ENCODE measurements at regions not wholly inside any gene's neighbourhood (a gene's known extent, or its start where the extent isn't known, plus 50 kb on each side); places are given as distances from the start of the nearest gene placed in this dataset.

DNA sequence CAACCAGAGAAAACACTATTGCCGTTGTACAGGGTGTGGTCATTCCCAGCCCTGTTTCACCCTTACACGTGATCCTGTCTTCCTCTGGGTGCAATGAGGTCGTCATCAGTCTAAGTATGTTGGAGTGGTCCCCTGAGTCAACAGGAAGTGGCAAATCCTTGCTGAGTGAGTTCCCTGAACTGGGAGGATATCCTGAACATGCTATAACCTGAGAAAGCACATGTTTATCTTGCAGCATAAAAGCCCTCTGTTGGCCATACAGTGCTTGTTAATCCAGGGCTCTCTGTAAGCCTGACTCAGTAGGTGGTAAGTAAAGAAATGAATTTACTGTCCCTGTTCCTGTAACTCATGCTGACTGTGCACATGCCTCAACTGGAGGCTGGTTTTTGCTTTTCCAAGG is 477.8 kb upstream of the RGMA start (continued):
- TF ChIP-seq, protein P1, sequence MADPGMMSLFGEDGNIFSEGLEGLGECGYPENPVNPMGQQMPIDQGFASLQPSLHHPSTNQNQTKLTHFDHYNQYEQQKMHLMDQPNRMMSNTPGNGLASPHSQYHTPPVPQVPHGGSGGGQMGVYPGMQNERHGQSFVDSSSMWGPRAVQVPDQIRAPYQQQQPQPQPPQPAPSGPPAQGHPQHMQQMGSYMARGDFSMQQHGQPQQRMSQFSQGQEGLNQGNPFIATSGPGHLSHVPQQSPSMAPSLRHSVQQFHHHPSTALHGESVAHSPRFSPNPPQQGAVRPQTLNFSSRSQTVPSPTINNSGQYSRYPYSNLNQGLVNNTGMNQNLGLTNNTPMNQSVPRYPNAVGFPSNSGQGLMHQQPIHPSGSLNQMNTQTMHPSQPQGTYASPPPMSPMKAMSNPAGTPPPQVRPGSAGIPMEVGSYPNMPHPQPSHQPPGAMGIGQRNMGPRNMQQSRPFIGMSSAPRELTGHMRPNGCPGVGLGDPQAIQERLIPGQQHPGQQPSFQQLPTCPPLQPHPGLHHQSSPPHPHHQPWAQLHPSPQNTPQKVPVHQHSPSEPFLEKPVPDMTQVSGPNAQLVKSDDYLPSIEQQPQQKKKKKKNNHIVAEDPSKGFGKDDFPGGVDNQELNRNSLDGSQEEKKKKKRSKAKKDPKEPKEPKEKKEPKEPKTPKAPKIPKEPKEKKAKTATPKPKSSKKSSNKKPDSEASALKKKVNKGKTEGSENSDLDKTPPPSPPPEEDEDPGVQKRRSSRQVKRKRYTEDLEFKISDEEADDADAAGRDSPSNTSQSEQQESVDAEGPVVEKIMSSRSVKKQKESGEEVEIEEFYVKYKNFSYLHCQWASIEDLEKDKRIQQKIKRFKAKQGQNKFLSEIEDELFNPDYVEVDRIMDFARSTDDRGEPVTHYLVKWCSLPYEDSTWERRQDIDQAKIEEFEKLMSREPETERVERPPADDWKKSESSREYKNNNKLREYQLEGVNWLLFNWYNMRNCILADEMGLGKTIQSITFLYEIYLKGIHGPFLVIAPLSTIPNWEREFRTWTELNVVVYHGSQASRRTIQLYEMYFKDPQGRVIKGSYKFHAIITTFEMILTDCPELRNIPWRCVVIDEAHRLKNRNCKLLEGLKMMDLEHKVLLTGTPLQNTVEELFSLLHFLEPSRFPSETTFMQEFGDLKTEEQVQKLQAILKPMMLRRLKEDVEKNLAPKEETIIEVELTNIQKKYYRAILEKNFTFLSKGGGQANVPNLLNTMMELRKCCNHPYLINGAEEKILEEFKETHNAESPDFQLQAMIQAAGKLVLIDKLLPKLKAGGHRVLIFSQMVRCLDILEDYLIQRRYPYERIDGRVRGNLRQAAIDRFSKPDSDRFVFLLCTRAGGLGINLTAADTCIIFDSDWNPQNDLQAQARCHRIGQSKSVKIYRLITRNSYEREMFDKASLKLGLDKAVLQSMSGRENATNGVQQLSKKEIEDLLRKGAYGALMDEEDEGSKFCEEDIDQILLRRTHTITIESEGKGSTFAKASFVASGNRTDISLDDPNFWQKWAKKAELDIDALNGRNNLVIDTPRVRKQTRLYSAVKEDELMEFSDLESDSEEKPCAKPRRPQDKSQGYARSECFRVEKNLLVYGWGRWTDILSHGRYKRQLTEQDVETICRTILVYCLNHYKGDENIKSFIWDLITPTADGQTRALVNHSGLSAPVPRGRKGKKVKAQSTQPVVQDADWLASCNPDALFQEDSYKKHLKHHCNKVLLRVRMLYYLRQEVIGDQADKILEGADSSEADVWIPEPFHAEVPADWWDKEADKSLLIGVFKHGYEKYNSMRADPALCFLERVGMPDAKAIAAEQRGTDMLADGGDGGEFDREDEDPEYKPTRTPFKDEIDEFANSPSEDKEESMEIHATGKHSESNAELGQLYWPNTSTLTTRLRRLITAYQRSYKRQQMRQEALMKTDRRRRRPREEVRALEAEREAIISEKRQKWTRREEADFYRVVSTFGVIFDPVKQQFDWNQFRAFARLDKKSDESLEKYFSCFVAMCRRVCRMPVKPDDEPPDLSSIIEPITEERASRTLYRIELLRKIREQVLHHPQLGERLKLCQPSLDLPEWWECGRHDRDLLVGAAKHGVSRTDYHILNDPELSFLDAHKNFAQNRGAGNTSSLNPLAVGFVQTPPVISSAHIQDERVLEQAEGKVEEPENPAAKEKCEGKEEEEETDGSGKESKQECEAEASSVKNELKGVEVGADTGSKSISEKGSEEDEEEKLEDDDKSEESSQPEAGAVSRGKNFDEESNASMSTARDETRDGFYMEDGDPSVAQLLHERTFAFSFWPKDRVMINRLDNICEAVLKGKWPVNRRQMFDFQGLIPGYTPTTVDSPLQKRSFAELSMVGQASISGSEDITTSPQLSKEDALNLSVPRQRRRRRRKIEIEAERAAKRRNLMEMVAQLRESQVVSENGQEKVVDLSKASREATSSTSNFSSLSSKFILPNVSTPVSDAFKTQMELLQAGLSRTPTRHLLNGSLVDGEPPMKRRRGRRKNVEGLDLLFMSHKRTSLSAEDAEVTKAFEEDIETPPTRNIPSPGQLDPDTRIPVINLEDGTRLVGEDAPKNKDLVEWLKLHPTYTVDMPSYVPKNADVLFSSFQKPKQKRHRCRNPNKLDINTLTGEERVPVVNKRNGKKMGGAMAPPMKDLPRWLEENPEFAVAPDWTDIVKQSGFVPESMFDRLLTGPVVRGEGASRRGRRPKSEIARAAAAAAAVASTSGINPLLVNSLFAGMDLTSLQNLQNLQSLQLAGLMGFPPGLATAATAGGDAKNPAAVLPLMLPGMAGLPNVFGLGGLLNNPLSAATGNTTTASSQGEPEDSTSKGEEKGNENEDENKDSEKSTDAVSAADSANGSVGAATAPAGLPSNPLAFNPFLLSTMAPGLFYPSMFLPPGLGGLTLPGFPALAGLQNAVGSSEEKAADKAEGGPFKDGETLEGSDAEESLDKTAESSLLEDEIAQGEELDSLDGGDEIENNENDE (IDR thresholded peaks at IDR 0.05; ENCODE audit: insufficient replicate concordance, low read length): no peak
- TF ChIP-seq SIX5 (IDR thresholded peaks at IDR 0.05; ENCODE audit: low read depth, low read length) (no peak), GABPA (IDR thresholded peaks at IDR 0.05; ENCODE audit: borderline replicate concordance, insufficient read depth, low read length) (no peak)

All from H1 (cell line).